ENCODE measurements at regions not wholly inside any gene's neighbourhood (a gene's known extent, or its start where the extent isn't known, plus 50 kb on each side); places are given as distances from the start of the nearest gene placed in this dataset.

DNA sequence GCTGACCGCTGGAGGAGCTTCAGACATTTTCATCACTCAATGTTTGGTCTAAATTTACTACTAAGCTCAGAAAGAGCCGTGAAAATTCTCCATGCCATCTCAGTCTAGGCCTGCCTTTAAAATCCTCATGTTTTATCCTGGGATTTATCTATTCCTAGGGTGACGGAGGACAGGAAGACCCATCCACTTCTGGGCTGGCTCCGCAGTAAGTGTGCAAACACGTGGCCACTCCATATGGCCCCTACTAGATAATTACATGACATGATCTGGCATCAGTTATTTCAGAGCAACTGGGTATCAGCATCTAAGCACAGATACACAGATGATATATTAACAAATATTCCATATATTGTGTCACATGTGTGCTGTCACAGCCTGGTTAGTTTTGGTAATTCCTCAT, 77.8 kb upstream of the HS3ST4 start:
- TF ChIP-seq CREB1 (IDR thresholded peaks at IDR 0.05; ENCODE audit: low read depth) (no peak), RAD21 (IDR thresholded peaks at IDR 0.05; ENCODE audit: low read depth) (no peak), EP300 (IDR thresholded peaks at IDR 0.05; ENCODE audit: borderline replicate concordance) (no peak), YY1 (IDR thresholded peaks at IDR 0.05; ENCODE audit: low read depth) (no peak)
- TF ChIP-seq, protein P1, sequence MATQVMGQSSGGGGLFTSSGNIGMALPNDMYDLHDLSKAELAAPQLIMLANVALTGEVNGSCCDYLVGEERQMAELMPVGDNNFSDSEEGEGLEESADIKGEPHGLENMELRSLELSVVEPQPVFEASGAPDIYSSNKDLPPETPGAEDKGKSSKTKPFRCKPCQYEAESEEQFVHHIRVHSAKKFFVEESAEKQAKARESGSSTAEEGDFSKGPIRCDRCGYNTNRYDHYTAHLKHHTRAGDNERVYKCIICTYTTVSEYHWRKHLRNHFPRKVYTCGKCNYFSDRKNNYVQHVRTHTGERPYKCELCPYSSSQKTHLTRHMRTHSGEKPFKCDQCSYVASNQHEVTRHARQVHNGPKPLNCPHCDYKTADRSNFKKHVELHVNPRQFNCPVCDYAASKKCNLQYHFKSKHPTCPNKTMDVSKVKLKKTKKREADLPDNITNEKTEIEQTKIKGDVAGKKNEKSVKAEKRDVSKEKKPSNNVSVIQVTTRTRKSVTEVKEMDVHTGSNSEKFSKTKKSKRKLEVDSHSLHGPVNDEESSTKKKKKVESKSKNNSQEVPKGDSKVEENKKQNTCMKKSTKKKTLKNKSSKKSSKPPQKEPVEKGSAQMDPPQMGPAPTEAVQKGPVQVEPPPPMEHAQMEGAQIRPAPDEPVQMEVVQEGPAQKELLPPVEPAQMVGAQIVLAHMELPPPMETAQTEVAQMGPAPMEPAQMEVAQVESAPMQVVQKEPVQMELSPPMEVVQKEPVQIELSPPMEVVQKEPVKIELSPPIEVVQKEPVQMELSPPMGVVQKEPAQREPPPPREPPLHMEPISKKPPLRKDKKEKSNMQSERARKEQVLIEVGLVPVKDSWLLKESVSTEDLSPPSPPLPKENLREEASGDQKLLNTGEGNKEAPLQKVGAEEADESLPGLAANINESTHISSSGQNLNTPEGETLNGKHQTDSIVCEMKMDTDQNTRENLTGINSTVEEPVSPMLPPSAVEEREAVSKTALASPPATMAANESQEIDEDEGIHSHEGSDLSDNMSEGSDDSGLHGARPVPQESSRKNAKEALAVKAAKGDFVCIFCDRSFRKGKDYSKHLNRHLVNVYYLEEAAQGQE (IDR thresholded peaks at IDR 0.05; ENCODE audit: low read depth) = no peak
